Nucleus accumbens (tissue), 56 donors: ENCODE measurements at regions not wholly inside any gene's neighbourhood (a gene's known extent, or its start where the extent isn't known, plus 50 kb on each side); places are given as distances from the start of the nearest gene placed in this dataset.

ENCODE experiments used
- DNase-seq, 56 donors: peaks; one replicate each; lab custom pipeline; 2025; lab: John Stamatoyannopoulos, UW

GRCh38 chr12:107461222-107461975 is 224.2 kb upstream of the PWP1 start:
- DNase-seq = no peak

- no peak for DNase-seq
These were observed 222.9 kb upstream of the PWP1 start for GRCh38 chr12:107462428-107463332.

- DNase-seq = no peak
These were observed 221.0 kb upstream of the PWP1 start for GRCh38 chr12:107464644-107465043.

GRCh38 chr12:107465625-107466024 is 220.0 kb upstream of the PWP1 start:
- DNase-seq = no peak

- DNase-seq = no peak
These were observed 217.9 kb upstream of the PWP1 start for GRCh38 chr12:107467716-107468115.

- peak in 2 of 56 donors; percentile 2 to 15 for DNase-seq
These were observed 217.4 kb upstream of the PWP1 start for GRCh38 chr12:107468182-107468581.

- no peak for DNase-seq
These were observed 216.6 kb upstream of the PWP1 start for GRCh38 chr12:107469011-107469410.

GRCh38 chr12:107470645-107471044 is 215.0 kb upstream of the PWP1 start:
- no peak for DNase-seq

GRCh38 chr12:107472308-107472707 is 213.3 kb upstream of the PWP1 start:
- DNase-seq = no peak

- no peak for DNase-seq
These were observed 211.5 kb upstream of the PWP1 start for GRCh38 chr12:107474099-107474498.

GRCh38 chr12:107474639-107475539 is 210.7 kb upstream of the PWP1 start:
- peak in 1 of 56 donors; percentile 3 for DNase-seq

GRCh38 chr12:107475900-107476299 is 209.7 kb upstream of the PWP1 start:
- no peak for DNase-seq

GRCh38 chr12:107477018-107477417 is 208.6 kb upstream of the PWP1 start:
- no peak for DNase-seq

GRCh38 chr12:107477947-107478610 is 207.5 kb upstream of the PWP1 start:
- no peak for DNase-seq

GRCh38 chr12:107478881-107479280 is 206.7 kb upstream of the PWP1 start:
- no peak for DNase-seq

GRCh38 chr12:107480836-107481608 is 204.6 kb upstream of the PWP1 start:
- no peak for DNase-seq

- no peak for DNase-seq
These were observed 201.4 kb upstream of the PWP1 start for GRCh38 chr12:107484230-107484629.

GRCh38 chr12:107484941-107485340 is 200.7 kb upstream of the PWP1 start:
- no peak for DNase-seq

- DNase-seq = no peak
These were observed 199.9 kb upstream of the PWP1 start for GRCh38 chr12:107485731-107486130.
